GM13976 (cell line): ENCODE measurements at regions not wholly inside any gene's neighbourhood (a gene's known extent, or its start where the extent isn't known, plus 50 kb on each side); places are given as distances from the start of the nearest gene placed in this dataset.
"Not testable (repeated sequence)": the region's sequence is repeated elsewhere in the genome, so short reads cannot be mapped to it uniquely, and the experiment has no call there.

Experiments
- DNase-seq: peaks from one replicate; pipeline ENCODE4 v3.0.0; 2012; ENCODE audit warnings: low spot score
- CTCF ChIP-seq: IDR thresholded peaks from 2 replicates; pipeline ENCODE4 v1.5.1; 2012; ENCODE audit warnings: borderline replicate concordance, mild to moderate bottlenecking; ENCODE audit not compliant: insufficient read depth; ENCODE audit errors: extremely low read depth, missing control alignments, control extremely low read depth
- in situ Hi-C: fragments of 300-500 bp; cut with MboI; formaldehyde crosslinking; loops from one replicate; pipeline ENCODE4 v1.12.0; 2022; ENCODE audit warnings: low sequenced_read_pairs, mixed read lengths, inconsistent platforms; ENCODE audit not compliant: unreplicated experiment

GRCh38 chr10:25842146-25842545 lies 91.9 kb upstream of the MYO3A start:
- no peak for TF ChIP-seq CTCF
- DNase-seq = no peak
- in situ Hi-C loops = no loop called here

DNA sequence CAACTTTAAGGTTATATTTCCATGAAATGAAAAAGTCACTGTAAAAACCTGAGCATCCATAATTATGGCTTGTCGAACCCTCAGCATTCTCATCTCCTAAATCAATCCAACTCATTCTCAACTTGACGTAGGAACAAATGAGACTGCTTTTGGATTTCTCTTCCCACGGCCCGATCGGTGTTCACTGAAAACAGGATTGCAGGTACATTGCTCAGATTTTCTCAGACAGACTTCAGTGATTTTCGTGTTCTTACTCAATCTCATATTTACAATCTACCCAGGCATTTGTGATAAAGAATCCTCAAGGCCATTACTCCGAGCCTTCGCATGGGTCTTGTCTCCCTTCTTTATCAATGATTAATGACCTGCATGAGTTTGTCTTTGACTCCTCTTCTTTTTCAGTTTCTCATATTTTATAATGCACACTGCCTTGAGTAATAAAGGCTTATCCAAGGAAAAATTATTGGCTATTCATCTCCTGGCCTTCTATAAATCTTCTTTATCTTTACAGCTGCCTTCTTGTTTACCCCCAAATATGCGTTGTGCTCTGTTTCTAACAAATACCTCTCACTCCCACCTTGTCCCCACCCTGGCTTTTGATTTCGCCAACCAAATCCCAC lies 90.4 kb upstream of the MYO3A start:
- DNase-seq = no peak
- in situ Hi-C loops = no loop called here

DNA sequence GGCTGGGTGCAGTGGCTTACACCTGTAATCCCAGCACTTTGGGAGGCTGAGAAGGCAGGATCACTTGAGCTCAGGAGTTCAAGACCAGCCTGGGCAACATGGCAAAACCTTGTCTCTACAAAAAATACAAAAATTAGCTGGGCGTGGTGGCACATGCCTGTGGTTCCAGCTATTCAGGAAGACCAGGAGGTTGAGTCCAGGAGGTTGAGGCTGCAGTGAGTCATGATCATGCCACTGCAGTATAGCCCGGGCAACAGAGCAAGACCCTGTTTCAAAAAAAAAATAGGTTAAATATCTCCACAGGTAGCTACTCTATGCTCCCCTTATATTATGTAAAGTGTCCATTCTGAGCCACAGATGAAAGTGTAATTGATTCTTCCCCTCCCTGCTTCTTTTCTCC lies 89.3 kb upstream of the MYO3A start:
- DNase-seq, in situ Hi-C loops: not testable (repeated sequence)

More for the DNA sequence above, 90.4 kb upstream of the MYO3A start:
- no peak for TF ChIP-seq CTCF

- no peak for TF ChIP-seq CTCF
- in situ Hi-C loops = no loop called here
Measured at GRCh38 chr10:25849268-25849667, 84.8 kb upstream of the MYO3A start.

DNA sequence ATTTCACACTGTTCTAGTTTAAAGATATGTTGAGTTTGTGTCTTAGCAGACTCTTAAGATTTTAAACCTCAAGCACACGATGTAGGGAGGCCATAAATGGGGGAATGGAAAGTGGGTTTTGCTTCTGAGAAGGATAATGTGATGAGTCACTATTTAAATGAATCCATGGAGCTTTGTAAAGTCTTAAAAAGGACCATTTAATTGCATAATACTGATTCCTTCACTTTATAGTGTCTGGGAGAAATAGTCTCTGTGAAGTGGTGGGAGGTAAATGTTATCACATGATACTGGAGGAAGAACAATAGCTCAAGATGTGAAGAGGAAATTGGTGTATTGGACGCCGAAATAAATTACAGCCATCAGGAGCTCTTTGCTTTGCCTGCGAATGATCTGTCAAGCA lies 84.0 kb upstream of the MYO3A start:
- in situ Hi-C loops = no loop called here
- DNase-seq = no peak
- no peak for TF ChIP-seq CTCF

More at GRCh38 chr10:25849268-25849667, 84.8 kb upstream of the MYO3A start:
- DNase-seq = no peak

- in situ Hi-C loops = no loop called here
- DNase-seq = no peak
- TF ChIP-seq CTCF = no peak
Measured at GRCh38 chr10:25851548-25851947, 82.5 kb upstream of the MYO3A start.

DNA sequence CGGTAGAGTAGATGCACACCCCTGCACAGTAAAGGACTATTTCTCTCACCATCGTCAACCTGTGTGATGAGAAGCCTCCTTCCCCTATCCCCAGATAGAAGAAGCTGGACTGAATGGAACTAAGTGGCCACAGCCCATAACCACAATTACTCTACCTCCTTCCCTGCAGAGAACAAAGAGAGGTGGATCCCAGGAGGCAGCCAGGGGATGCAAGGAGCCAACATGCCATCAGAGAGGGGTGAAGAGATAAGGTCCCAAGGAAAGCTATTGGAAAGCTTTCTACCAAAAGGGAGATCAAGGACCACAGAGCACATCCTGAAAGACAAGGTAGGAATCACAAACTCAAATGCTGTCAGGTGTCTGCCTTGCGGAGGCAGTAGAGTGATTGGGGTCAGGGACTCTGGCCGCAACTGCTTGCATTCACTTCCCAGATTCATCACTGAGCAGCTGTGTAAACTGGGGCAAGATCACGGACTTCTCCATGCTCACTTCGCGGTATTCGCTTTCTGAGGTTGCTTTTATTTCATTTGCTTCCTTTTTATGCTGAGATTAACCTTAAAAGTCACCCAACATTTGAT lies 81.6 kb upstream of the MYO3A start:
- no peak for DNase-seq
- in situ Hi-C loops = no loop called here
- TF ChIP-seq CTCF = no peak
